ENCODE measurements at regions not wholly inside any gene's neighbourhood (a gene's known extent, or its start where the extent isn't known, plus 50 kb on each side); places are given as distances from the start of the nearest gene placed in this dataset.

DNA sequence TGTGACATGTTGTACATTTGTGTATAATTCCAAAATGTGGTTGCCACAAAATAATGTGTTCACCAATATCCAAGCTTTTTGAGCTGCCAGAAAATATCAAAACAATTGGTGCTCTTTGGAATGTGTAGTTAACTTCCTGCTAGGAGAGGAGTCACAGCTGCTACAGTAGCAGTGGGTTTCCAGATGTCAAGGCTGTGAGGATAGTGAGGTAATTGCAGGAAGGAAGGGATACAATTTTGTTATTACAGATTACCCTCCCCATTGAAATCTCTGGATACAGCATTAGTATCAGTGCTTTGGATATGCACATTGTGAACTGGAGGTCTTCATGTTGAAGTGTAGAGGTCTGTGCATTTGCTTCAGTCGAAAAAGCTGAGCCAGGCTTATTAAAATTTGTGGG is 253.2 kb downstream of the PTPRC start:
- TF ChIP-seq, protein P1, sequence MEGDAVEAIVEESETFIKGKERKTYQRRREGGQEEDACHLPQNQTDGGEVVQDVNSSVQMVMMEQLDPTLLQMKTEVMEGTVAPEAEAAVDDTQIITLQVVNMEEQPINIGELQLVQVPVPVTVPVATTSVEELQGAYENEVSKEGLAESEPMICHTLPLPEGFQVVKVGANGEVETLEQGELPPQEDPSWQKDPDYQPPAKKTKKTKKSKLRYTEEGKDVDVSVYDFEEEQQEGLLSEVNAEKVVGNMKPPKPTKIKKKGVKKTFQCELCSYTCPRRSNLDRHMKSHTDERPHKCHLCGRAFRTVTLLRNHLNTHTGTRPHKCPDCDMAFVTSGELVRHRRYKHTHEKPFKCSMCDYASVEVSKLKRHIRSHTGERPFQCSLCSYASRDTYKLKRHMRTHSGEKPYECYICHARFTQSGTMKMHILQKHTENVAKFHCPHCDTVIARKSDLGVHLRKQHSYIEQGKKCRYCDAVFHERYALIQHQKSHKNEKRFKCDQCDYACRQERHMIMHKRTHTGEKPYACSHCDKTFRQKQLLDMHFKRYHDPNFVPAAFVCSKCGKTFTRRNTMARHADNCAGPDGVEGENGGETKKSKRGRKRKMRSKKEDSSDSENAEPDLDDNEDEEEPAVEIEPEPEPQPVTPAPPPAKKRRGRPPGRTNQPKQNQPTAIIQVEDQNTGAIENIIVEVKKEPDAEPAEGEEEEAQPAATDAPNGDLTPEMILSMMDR (IDR thresholded peaks at IDR 0.05), result no peak
- TF ChIP-seq EP300 (IDR thresholded peaks at IDR 0.05) (no peak), POLR2A (IDR thresholded peaks at IDR 0.05) (no peak), POLR2AphosphoS5 (IDR thresholded peaks at IDR 0.05) (no peak)

Measured in sigmoid colon (tissue), 4 donors.